ENCODE measurements at regions not wholly inside any gene's neighbourhood (a gene's known extent, or its start where the extent isn't known, plus 50 kb on each side); places are given as distances from the start of the nearest gene placed in this dataset.
"Not testable (repeated sequence)": the region's sequence is repeated elsewhere in the genome, so short reads cannot be mapped to it uniquely, and the experiment has no call there.

- no peak for DNase-seq (ENCODE audit: low spot score)
Measured at GRCh38 chr20:12581644-12582289, 427.0 kb upstream of the SPTLC3 start.

GRCh38 chr20:12582710-12583109, 426.1 kb upstream of the SPTLC3 start:
- DNase-seq (ENCODE audit: low spot score), result not testable (repeated sequence)

GRCh38 chr20:12591949-12592470, 416.8 kb upstream of the SPTLC3 start:
- no peak for DNase-seq (ENCODE audit: low spot score)

GRCh38 chr20:12592756-12593155, 416.0 kb upstream of the SPTLC3 start:
- no peak for DNase-seq (ENCODE audit: low spot score)

GRCh38 chr20:12593342-12593873, 415.4 kb upstream of the SPTLC3 start:
- DNase-seq (ENCODE audit: low spot score), result no peak

- DNase-seq (ENCODE audit: low spot score), result no peak
Measured at GRCh38 chr20:12594410-12595088, 414.2 kb upstream of the SPTLC3 start.

- DNase-seq (ENCODE audit: low spot score), result no peak
Measured at GRCh38 chr20:12595841-12596240, 412.9 kb upstream of the SPTLC3 start.

- DNase-seq (ENCODE audit: low spot score), result no peak
Measured at GRCh38 chr20:12596863-12597262, 411.9 kb upstream of the SPTLC3 start.

- DNase-seq (ENCODE audit: low spot score), result no peak
Measured at GRCh38 chr20:12597551-12597950, 411.2 kb upstream of the SPTLC3 start.

- no peak for DNase-seq (ENCODE audit: low spot score)
Measured at GRCh38 chr20:12598894-12599293, 409.9 kb upstream of the SPTLC3 start.

GRCh38 chr20:12599494-12599893, 409.3 kb upstream of the SPTLC3 start:
- no peak for DNase-seq (ENCODE audit: low spot score)

- no peak for DNase-seq (ENCODE audit: low spot score)
Measured at GRCh38 chr20:12605751-12606150, 403.0 kb upstream of the SPTLC3 start.

- DNase-seq (ENCODE audit: low spot score), result no peak
Measured at GRCh38 chr20:12610871-12611270, 397.9 kb upstream of the SPTLC3 start.

GRCh38 chr20:12614764-12615163, 394.0 kb upstream of the SPTLC3 start:
- no peak for DNase-seq (ENCODE audit: low spot score)

GRCh38 chr20:12617076-12617475, 391.7 kb upstream of the SPTLC3 start:
- no peak for DNase-seq (ENCODE audit: low spot score)

GRCh38 chr20:12623870-12624269, 384.9 kb upstream of the SPTLC3 start:
- no peak for DNase-seq (ENCODE audit: low spot score)

GRCh38 chr20:12627485-12627884, 381.3 kb upstream of the SPTLC3 start:
- DNase-seq (ENCODE audit: low spot score), result no peak

GRCh38 chr20:12638633-12639312, 370.0 kb upstream of the SPTLC3 start:
- DNase-seq (ENCODE audit: low spot score), result no peak

- no peak for DNase-seq (ENCODE audit: low spot score)
Measured at GRCh38 chr20:12640251-12640650, 368.5 kb upstream of the SPTLC3 start.

- DNase-seq (ENCODE audit: low spot score), result no peak
Measured at GRCh38 chr20:12641619-12642018, 367.2 kb upstream of the SPTLC3 start.

- DNase-seq (ENCODE audit: low spot score), result no peak
Measured at GRCh38 chr20:12644461-12644860, 364.3 kb upstream of the SPTLC3 start.

GRCh38 chr20:12649234-12649633, 359.5 kb upstream of the SPTLC3 start:
- DNase-seq (ENCODE audit: low spot score), result no peak

GRCh38 chr20:12653642-12654041, 355.1 kb upstream of the SPTLC3 start:
- no peak for DNase-seq (ENCODE audit: low spot score)

Data from left forelimb (tissue), 1 donor.